ENCODE measurements at regions not wholly inside any gene's neighbourhood (a gene's known extent, or its start where the extent isn't known, plus 50 kb on each side); places are given as distances from the start of the nearest gene placed in this dataset.

- H3K4me1 ChIP-seq (ENCODE audit: control insufficient read depth, insufficient read depth, low read length), result no peaks in the 10 kb centered on the region
- no peaks in the 10 kb centered on the region for H3K27me3 ChIP-seq (ENCODE audit: control insufficient read depth, insufficient read depth)
- ATAC-seq, result no peak
- no peak overlapping the region for H3K4me3 ChIP-seq (ENCODE audit: low read length)
- 75% methylated on average over 10 of the region's 10 CpGs for WGBS
- DNase-seq, result no peak
- no peaks in the 10 kb centered on the region for H3K9me3 ChIP-seq (ENCODE audit: control insufficient read depth, low read length)
- intact Hi-C loops (cut with DNase I), result no loop called here
- no peak overlapping the region for H3K27ac ChIP-seq (ENCODE audit: low read length)
These were observed 176.2 kb upstream of the RNF32 start for GRCh38 chr7:156464339-156464738.

DNA sequence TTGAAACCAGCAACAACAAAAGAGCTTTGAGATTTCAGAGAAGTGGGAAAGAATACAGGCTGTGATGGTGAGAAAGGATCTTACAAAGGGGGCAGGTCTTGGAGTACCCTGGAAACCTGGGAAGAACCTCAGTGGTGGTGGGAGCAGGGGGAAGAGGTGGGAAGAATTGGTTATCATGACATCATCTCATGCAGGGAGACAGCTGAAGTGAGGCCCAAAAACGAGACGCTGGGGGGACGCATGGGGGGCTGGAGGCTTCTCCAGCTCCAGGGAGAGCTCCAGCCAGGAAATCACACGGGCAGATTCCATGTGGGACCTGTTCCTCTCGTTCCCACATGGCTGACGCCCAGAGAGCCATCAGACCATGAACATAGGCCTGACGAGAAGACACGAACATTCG, 177.3 kb upstream of the RNF32 start:
- WGBS, result 65% methylated on average over 9 of the region's 9 CpGs
- no peak overlapping the region for H3K4me3 ChIP-seq (ENCODE audit: low read length)
- intact Hi-C loops (cut with DNase I), result no loop called here
- H3K9me3 ChIP-seq (ENCODE audit: control insufficient read depth, low read length), result no peaks in the 10 kb centered on the region
- no peaks in the 10 kb centered on the region for H3K27me3 ChIP-seq (ENCODE audit: control insufficient read depth, insufficient read depth)
- no peaks in the 10 kb centered on the region for H3K4me1 ChIP-seq (ENCODE audit: control insufficient read depth, insufficient read depth, low read length)
- DNase-seq (no peak), ATAC-seq (no peak)
- no peak overlapping the region for H3K27ac ChIP-seq (ENCODE audit: low read length)

DNA sequence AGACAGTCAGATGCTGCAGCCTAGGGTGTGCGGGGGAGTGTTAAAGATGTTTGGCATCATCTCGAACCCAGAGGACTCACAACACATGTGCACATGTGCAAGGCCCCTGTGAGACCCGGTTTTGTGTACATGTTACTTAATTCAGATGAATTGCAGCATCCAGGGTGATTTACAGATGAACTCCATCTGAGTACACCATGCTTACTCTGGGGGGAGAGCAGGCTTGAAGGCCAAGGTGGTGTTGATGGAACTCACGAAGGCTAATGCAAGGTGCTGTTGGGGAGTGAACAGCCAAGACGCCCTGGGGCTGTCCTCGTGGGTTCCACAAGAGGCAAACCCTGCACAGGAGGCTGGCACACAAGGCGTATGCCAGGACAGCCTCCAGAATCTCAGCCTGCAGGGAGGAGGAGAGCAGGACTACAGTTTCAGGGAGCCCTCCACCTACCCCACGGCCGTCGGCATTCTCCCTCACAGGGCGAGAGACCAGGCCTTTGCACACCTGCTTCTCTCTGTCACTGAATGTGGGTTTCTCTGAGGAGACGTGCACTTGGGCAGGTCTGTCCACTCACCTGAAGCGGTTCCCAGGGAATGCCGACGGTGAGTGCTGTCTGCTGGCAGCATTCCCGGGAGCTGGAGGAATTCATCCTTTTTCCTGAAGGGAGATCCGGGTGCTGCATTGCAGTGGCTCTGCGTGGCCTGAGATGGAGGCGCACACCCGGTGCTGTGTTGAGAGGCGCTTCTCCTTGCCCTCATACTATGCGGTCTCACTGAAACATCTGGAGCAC, 178.5 kb upstream of the RNF32 start:
- intact Hi-C loops (cut with DNase I), result no loop called here
- H3K27me3 ChIP-seq (ENCODE audit: control insufficient read depth, insufficient read depth), result no peaks in the 10 kb centered on the region
- H3K27ac ChIP-seq (ENCODE audit: low read length), result no peak overlapping the region
- H3K9me3 ChIP-seq (ENCODE audit: control insufficient read depth, low read length), result no peaks in the 10 kb centered on the region
- H3K4me3 ChIP-seq (ENCODE audit: low read length), result no peak overlapping the region
- DNase-seq (no peak), ATAC-seq (no peak)
- H3K4me1 ChIP-seq (ENCODE audit: control insufficient read depth, insufficient read depth, low read length), result no peaks in the 10 kb centered on the region
- 80% methylated on average over 22 of the region's 22 CpGs for WGBS

DNA sequence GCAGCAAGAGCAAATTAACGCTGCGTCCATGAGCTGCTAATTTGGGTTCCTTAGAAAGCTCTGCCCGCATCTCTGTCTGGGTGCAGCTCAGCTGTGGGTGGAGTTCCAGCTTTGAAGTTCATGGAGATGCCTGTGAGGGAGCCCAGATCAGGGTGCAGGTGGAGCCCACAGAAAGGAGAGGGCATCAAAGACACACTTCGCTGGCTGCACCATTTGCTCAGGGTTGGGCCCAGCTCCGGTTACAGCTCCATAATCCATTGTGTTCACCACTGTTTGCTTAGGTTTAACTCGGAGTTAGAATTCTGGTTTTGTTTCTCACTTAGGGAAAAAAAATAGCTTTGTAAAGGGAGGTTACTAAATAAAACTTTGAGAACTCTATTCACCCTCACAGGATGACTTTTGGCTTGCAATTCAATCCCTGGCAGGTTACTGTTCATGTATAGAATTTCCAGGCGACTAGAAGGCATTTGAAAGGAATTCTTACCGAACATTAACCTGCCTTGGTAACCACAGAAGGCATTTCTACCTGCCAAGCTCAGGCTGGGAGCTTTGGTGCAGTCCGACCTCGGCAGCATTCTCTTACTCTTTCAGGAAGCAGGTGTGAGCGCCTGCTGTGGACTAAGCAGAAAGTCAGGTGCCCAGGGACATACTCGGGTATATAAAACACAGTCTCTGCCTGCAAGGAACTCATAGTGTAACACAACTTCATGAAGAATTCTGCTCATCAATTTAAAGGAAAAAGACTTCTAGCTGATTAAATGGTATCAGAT, 179.5 kb upstream of the RNF32 start:
- 69% methylated on average over 12 of the region's 12 CpGs for WGBS
- no peaks in the 10 kb centered on the region for H3K4me1 ChIP-seq (ENCODE audit: control insufficient read depth, insufficient read depth, low read length)
- no peak for DNase-seq
- no peaks in the 10 kb centered on the region for H3K9me3 ChIP-seq (ENCODE audit: control insufficient read depth, low read length)
- ATAC-seq, result no peak
- H3K4me3 ChIP-seq (ENCODE audit: low read length), result no peak overlapping the region
- no peaks in the 10 kb centered on the region for H3K27me3 ChIP-seq (ENCODE audit: control insufficient read depth, insufficient read depth)
- intact Hi-C loops (cut with DNase I), result no loop called here
- no peak overlapping the region for H3K27ac ChIP-seq (ENCODE audit: low read length)

DNA sequence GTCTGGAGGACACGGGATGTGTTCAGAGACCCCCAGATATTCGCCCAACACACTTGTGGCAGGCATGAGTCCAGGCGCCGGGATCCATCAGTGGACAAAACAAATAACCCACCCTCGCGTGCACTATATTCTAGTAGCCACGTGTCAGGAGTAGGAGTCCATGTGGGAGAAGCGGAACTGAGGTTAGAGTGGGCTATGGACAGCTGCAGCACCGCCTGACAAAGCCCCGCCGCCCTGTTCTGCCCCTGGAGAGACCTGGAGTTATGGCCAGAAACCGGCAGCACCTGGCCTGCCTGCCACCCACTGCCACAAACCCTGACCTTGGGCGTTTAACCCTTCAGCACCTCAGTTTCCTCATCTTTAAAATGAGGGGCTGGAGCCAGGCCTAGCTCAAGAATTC, 181.0 kb upstream of the RNF32 start:
- ATAC-seq (no peak), DNase-seq (no peak)
- no peak overlapping the region for H3K4me3 ChIP-seq (ENCODE audit: low read length)
- H3K9me3 ChIP-seq (ENCODE audit: control insufficient read depth, low read length), result no peaks in the 10 kb centered on the region
- intact Hi-C loops (cut with DNase I), result no loop called here
- 82% methylated on average over 13 of the region's 13 CpGs for WGBS
- no peaks in the 10 kb centered on the region for H3K27me3 ChIP-seq (ENCODE audit: control insufficient read depth, insufficient read depth)
- no peaks in the 10 kb centered on the region for H3K4me1 ChIP-seq (ENCODE audit: control insufficient read depth, insufficient read depth, low read length)
- no peak overlapping the region for H3K27ac ChIP-seq (ENCODE audit: low read length)

DNA sequence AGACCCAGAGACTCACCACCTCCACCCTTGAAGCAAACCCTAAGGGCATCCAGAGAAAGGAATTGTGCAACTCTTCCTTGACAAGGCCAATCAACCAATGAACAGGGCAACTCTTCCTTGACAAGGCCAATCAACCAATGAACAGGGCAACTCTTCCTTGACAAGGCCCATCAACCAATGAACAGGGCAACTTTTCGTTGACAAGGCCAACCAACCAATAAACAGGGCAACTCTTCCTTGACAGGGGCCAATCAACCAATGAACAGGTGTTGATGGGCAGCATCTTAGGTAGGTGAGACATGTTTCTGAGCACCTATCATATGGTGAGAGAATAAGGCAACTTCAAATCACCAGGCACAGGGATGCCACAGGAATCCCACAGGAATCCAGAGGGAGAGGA, 181.5 kb upstream of the RNF32 start:
- intact Hi-C loops (cut with DNase I), result no loop called here
- H3K4me3 ChIP-seq (ENCODE audit: low read length), result no peak overlapping the region
- H3K27ac ChIP-seq (ENCODE audit: low read length), result no peak overlapping the region
- H3K4me1 ChIP-seq (ENCODE audit: control insufficient read depth, insufficient read depth, low read length), result no peaks in the 10 kb centered on the region
- DNase-seq (no peak), ATAC-seq (no peak)
- no peaks in the 10 kb centered on the region for H3K9me3 ChIP-seq (ENCODE audit: control insufficient read depth, low read length)
- H3K27me3 ChIP-seq (ENCODE audit: control insufficient read depth, insufficient read depth), result no peaks in the 10 kb centered on the region
- 65% methylated on average over 1 of the region's 1 CpG for WGBS

GRCh38 chr7:156458011-156458410, 182.6 kb upstream of the RNF32 start:
- no peaks in the 10 kb centered on the region for H3K27me3 ChIP-seq (ENCODE audit: control insufficient read depth, insufficient read depth)
- ATAC-seq, result no peak
- no peak for DNase-seq
- H3K4me1 ChIP-seq (ENCODE audit: control insufficient read depth, insufficient read depth, low read length), result no peaks in the 10 kb centered on the region
- H3K4me3 ChIP-seq (ENCODE audit: low read length), result no peak overlapping the region
- WGBS, result 83% methylated on average over 16 of the region's 16 CpGs
- no peak overlapping the region for H3K27ac ChIP-seq (ENCODE audit: low read length)
- no peaks in the 10 kb centered on the region for H3K9me3 ChIP-seq (ENCODE audit: control insufficient read depth, low read length)
- intact Hi-C loops (cut with DNase I), result no loop called here

- Histone ChIP-seq H3K9me3 (ENCODE audit: control insufficient read depth, low read length) (no peaks in the 10 kb centered on the region), H3K4me1 (ENCODE audit: control insufficient read depth, insufficient read depth, low read length) (no peaks in the 10 kb centered on the region), H3K27ac (ENCODE audit: low read length) (no peak overlapping the region), H3K4me3 (ENCODE audit: low read length) (no peak overlapping the region), H3K27me3 (ENCODE audit: control insufficient read depth, insufficient read depth) (no peaks in the 10 kb centered on the region)
- DNase-seq (no peak), ATAC-seq (no peak)
- intact Hi-C loops (cut with DNase I), result no loop called here
- WGBS, result 76% methylated on average over 11 of the region's 11 CpGs
These were observed 184.0 kb upstream of the RNF32 start for GRCh38 chr7:156456503-156457115.

DNA sequence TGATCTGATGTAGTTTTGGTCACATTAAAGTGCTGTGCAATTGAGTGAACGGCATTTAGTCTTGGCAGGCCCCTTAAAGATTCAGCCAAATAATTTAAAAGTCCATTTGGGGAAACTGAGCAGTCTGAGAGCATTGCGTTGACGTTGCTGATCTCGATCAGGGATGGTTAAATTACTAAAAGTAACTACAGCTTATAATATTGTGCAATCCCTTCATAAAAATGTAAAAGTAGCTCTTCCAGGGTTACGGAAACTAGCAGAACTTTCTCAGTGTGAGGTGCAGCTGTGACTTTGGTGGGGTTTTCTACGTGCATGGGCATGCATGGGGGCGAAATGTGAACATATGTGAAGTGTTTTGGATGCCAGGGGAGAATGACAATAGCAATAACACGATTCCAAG, 184.5 kb upstream of the RNF32 start:
- Histone ChIP-seq H3K9me3 (ENCODE audit: control insufficient read depth, low read length) (no peaks in the 10 kb centered on the region), H3K4me1 (ENCODE audit: control insufficient read depth, insufficient read depth, low read length) (no peaks in the 10 kb centered on the region), H3K27me3 (ENCODE audit: control insufficient read depth, insufficient read depth) (no peaks in the 10 kb centered on the region), H3K4me3 (ENCODE audit: low read length) (no peak overlapping the region), H3K27ac (ENCODE audit: low read length) (no peak overlapping the region)
- ATAC-seq (no peak), DNase-seq (no peak)
- WGBS, result 77% methylated on average over 8 of the region's 8 CpGs
- intact Hi-C loops (cut with DNase I), result no loop called here

- Histone ChIP-seq H3K4me1 (ENCODE audit: control insufficient read depth, insufficient read depth, low read length) (no peaks in the 10 kb centered on the region), H3K4me3 (ENCODE audit: low read length) (no peak overlapping the region), H3K9me3 (ENCODE audit: control insufficient read depth, low read length) (no peaks in the 10 kb centered on the region), H3K27ac (ENCODE audit: low read length) (no peak overlapping the region), H3K27me3 (ENCODE audit: control insufficient read depth, insufficient read depth) (no peaks in the 10 kb centered on the region)
- intact Hi-C loops (cut with DNase I), result no loop called here
- ATAC-seq (no peak), DNase-seq (no peak)
- WGBS, result 67% methylated on average over 3 of the region's 3 CpGs
These were observed 190.1 kb upstream of the RNF32 start for GRCh38 chr7:156450473-156450872.

DNA sequence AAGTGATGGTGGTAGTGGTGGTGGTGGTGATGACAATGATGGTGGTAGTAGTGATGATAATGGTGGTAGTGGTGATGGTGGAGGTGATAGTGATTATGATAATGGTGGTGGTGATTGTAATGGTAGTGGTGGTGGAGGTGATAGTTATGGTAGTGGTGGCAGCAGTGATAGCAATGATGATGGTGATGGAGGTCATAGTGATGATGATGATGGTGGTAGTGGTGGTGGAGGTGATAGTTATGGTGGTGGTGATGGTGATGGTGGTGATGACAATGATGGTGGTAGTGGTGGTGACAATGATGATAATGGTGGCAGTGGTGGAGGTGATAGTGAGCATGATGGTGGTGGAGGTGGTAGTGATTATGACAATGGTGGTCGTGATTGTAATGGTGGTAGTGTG, 191.7 kb upstream of the RNF32 start:
- 67% methylated on average over 1 of the region's 1 CpG for WGBS
- DNase-seq, result no peak
- ATAC-seq, result no peak
- intact Hi-C loops (cut with DNase I), result no loop called here
- Histone ChIP-seq H3K27me3 (ENCODE audit: control insufficient read depth, insufficient read depth) (no peaks in the 10 kb centered on the region), H3K9me3 (ENCODE audit: control insufficient read depth, low read length) (no peaks in the 10 kb centered on the region), H3K4me1 (ENCODE audit: control insufficient read depth, insufficient read depth, low read length) (no peaks in the 10 kb centered on the region), H3K27ac (ENCODE audit: low read length) (no peak overlapping the region), H3K4me3 (ENCODE audit: low read length) (no peak overlapping the region)
